B cell (primary cell): ENCODE measurements at regions not wholly inside any gene's neighbourhood (a gene's known extent, or its start where the extent isn't known, plus 50 kb on each side); places are given as distances from the start of the nearest gene placed in this dataset.

ENCODE experiments used
- EZH2 ChIP-seq: IDR thresholded peaks from 2 replicates; pipeline ENCODE4 v1.6.1; 2012; ENCODE audit warnings: borderline replicate concordance, low read depth, mild to moderate bottlenecking, moderate library complexity, low read length; ENCODE audit not compliant: insufficient read depth, poor library complexity, severe bottlenecking
- TF ChIP-seq, protein P1 (sequence below): fragments of 200-600 bp; IDR thresholded peaks from one replicate; pipeline ENCODE4 v1.8.0; 2022; ENCODE audit warnings: antibody characterized with exemption, mild to moderate bottlenecking

DNA sequence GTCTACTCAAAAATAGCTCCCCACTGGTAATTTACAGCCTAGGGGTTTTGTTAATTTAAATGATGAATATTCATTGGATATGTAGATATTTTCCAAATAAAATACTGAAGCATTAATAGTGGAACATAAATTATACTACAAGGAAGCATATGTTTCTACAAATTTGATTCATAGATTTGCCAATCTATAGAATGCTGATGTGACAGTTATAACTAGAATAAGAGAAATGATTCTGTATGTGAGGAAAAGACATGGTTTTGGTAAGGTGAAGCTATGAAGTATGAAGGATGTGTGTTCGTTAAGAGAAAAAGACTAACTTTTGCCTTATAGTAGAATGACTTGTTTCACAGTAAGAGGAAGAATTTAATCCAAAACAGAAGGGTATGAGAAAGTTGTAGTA, 61.3 kb downstream of the IARS1 start:
- TF ChIP-seq, protein P1, sequence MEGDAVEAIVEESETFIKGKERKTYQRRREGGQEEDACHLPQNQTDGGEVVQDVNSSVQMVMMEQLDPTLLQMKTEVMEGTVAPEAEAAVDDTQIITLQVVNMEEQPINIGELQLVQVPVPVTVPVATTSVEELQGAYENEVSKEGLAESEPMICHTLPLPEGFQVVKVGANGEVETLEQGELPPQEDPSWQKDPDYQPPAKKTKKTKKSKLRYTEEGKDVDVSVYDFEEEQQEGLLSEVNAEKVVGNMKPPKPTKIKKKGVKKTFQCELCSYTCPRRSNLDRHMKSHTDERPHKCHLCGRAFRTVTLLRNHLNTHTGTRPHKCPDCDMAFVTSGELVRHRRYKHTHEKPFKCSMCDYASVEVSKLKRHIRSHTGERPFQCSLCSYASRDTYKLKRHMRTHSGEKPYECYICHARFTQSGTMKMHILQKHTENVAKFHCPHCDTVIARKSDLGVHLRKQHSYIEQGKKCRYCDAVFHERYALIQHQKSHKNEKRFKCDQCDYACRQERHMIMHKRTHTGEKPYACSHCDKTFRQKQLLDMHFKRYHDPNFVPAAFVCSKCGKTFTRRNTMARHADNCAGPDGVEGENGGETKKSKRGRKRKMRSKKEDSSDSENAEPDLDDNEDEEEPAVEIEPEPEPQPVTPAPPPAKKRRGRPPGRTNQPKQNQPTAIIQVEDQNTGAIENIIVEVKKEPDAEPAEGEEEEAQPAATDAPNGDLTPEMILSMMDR, result no peak
- TF ChIP-seq EZH2, result no peak
